ENCODE measurements at regions not wholly inside any gene's neighbourhood (a gene's known extent, or its start where the extent isn't known, plus 50 kb on each side); places are given as distances from the start of the nearest gene placed in this dataset.

DNA sequence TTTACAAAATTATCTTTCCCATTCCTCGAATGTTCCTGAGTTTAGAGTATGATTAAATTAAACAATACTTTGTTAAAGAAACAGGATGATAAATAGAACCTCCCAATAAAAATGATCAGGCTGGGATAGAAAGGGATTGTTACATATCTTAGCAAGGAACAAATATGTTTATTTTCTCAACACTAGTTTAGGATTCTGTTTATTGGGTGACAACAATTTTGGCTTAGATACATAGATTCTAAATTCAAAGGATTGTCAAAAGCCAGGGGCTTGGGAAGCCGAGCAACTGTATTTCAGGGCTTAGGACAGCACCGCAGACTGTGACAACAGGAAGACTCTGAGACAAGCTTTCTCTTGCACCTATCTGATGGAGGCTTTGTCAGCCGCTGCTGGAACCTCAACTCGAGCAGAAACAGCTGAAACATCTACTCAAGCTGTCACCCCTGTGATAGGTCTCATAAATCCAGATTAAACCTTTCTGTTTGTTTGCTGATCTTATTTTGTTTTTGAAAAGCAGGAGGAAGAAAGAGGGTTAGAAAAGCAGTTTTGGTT is 562.8 kb upstream of the ZFHX3 start:
- TF ChIP-seq CTCF (IDR thresholded peaks at IDR 0.05; ENCODE audit: low read depth, low read length) = no peak
- H3K27me3 ChIP-seq (ENCODE audit: insufficient read depth, low read depth, severe bottlenecking) = peaks cover 21% of the 10 kb centered on the region
- no peak for DNase-seq
- no peaks in the 10 kb centered on the region for H3K9me3 ChIP-seq (ENCODE audit: severe bottlenecking)
- H3K4me3 ChIP-seq (ENCODE audit: low read depth, low read length) = no peak overlapping the region
- H3K36me3 ChIP-seq = no peaks in the 10 kb centered on the region
- H3K27ac ChIP-seq = no peak overlapping the region

DNA sequence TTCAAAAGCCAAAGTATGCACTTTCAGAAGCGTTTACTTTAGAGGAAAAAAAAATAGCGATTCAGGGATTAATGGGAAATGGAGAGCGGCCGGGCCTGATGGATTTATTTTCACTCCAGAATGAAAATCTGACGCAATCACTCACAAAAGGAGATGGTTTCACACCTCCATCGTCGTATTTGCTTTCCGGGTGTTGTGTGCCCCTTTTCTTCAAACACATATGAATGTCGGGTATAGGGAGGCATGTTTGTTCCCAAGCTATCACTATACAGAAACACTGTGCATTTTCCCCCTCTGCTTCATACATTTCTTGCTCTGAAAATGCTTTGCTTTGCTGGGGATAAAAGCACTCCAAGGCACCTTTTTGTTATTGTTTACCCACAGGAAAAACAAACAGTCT is 562.2 kb upstream of the ZFHX3 start:
- no peaks in the 10 kb centered on the region for H3K9me3 ChIP-seq (ENCODE audit: severe bottlenecking)
- no peak for TF ChIP-seq CTCF (IDR thresholded peaks at IDR 0.05; ENCODE audit: low read depth, low read length)
- no peak for DNase-seq
- no peak overlapping the region for H3K4me3 ChIP-seq (ENCODE audit: low read depth, low read length)
- H3K36me3 ChIP-seq = no peaks in the 10 kb centered on the region
- H3K27me3 ChIP-seq (ENCODE audit: insufficient read depth, low read depth, severe bottlenecking) = peaks cover 21% of the 10 kb centered on the region
- H3K27ac ChIP-seq = no peak overlapping the region

GRCh38 chr16:73608911-73609310 is 561.0 kb upstream of the ZFHX3 start:
- H3K27ac ChIP-seq = no peak overlapping the region
- H3K36me3 ChIP-seq = no peaks in the 10 kb centered on the region
- H3K9me3 ChIP-seq (ENCODE audit: severe bottlenecking) = no peaks in the 10 kb centered on the region
- TF ChIP-seq CTCF (IDR thresholded peaks at IDR 0.05; ENCODE audit: low read depth, low read length) = no peak
- peaks cover 20% of the 10 kb centered on the region for H3K27me3 ChIP-seq (ENCODE audit: insufficient read depth, low read depth, severe bottlenecking)
- H3K4me3 ChIP-seq (ENCODE audit: low read depth, low read length) = no peak overlapping the region
- no peak for DNase-seq

GRCh38 chr16:73605309-73605708 is 557.4 kb upstream of the ZFHX3 start:
- Histone ChIP-seq H3K4me3 (ENCODE audit: low read depth, low read length) (no peak overlapping the region), H3K9me3 (ENCODE audit: severe bottlenecking) (no peaks in the 10 kb centered on the region), H3K36me3 (no peaks in the 10 kb centered on the region), H3K27ac (no peak overlapping the region), H3K27me3 (ENCODE audit: insufficient read depth, low read depth, severe bottlenecking) (peaks cover 8% of the 10 kb centered on the region)
- DNase-seq = no peak
- no peak for TF ChIP-seq CTCF (IDR thresholded peaks at IDR 0.05; ENCODE audit: low read depth, low read length)

DNA sequence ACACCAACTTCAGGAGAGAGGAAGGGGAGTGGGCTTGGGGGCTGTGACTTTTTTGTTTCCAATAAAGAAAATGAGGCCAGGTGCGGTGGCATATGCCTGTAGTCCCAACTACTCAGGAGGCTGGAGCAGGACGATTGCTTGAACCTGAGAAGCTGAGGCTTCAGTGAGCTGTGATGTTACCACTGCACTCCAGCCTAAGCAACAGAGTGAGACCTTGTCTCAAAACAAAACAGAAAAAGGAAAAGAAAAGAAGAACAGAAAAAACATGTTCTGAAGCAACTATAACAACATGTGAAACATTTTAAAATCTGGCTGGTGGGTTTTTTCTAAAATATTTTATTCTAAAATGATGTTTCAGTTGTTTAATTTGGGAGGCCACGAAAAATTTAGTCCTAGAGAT is 554.0 kb upstream of the ZFHX3 start:
- Histone ChIP-seq H3K36me3 (no peaks in the 10 kb centered on the region), H3K4me3 (ENCODE audit: low read depth, low read length) (no peak overlapping the region), H3K27ac (no peak overlapping the region), H3K9me3 (ENCODE audit: severe bottlenecking) (no peaks in the 10 kb centered on the region), H3K27me3 (ENCODE audit: insufficient read depth, low read depth, severe bottlenecking) (no peaks in the 10 kb centered on the region)
- no peak for TF ChIP-seq CTCF (IDR thresholded peaks at IDR 0.05; ENCODE audit: low read depth, low read length)
- DNase-seq = no peak

DNA sequence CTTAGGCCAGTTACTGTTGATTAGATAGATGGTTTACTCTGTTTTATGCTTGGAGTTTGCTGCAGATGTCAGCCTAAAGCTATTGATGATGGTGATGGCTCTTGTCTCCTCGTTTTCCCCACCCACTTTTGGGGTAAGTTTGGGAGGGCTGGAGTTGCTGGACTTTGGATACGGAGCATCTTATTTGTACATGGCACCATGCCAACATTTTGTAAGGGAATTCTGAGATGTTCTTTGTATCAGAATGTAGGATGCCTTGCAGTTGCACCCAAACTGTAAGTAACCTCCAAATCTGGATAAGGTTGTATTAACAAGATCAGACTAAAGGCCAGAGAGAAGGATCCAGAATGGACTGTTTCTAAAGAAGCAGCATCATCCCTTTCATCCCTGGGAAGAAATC is 551.9 kb upstream of the ZFHX3 start:
- Histone ChIP-seq H3K9me3 (ENCODE audit: severe bottlenecking) (no peaks in the 10 kb centered on the region), H3K27ac (no peak overlapping the region), H3K27me3 (ENCODE audit: insufficient read depth, low read depth, severe bottlenecking) (peaks cover 5% of the 10 kb centered on the region), H3K4me3 (ENCODE audit: low read depth, low read length) (no peak overlapping the region), H3K36me3 (no peaks in the 10 kb centered on the region)
- TF ChIP-seq CTCF (IDR thresholded peaks at IDR 0.05; ENCODE audit: low read depth, low read length) = no peak
- no peak for DNase-seq
